OCI-M2 (cell line): ENCODE measurements at regions not wholly inside any gene's neighbourhood (a gene's known extent, or its start where the extent isn't known, plus 50 kb on each side); places are given as distances from the start of the nearest gene placed in this dataset.
"Not testable (repeated sequence)": the region's sequence is repeated elsewhere in the genome, so short reads cannot be mapped to it uniquely, and the experiment has no call there.

ENCODE experiments used
- DNase-seq: peaks from one replicate; lab custom pipeline; 2025; ENCODE audit not compliant: unreplicated experiment; lab: John Stamatoyannopoulos, UW

DNA sequence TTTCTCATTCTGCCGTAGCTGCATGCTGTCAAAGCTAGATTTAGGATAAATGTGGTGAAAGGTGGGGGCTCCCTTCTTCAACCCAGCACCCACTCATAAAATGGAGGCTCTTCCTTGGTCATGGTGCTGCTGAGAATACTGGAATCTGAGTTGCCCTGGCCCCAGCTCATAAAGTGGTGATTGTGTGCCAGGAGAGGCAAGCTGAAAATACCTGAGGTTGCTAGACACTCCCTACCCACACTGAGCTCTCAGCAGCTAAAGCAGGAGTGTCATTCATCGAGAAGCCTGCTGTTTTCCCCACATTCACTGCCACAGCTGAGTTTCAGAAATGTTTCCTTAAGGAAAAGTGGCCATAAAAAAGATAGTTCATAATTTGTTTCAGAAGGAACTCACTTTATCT, 297.1 kb upstream of the RBMS1 start:
- no peak for DNase-seq

GRCh38 chr2:160791884-160792283, 298.3 kb upstream of the RBMS1 start:
- no peak for DNase-seq

DNA sequence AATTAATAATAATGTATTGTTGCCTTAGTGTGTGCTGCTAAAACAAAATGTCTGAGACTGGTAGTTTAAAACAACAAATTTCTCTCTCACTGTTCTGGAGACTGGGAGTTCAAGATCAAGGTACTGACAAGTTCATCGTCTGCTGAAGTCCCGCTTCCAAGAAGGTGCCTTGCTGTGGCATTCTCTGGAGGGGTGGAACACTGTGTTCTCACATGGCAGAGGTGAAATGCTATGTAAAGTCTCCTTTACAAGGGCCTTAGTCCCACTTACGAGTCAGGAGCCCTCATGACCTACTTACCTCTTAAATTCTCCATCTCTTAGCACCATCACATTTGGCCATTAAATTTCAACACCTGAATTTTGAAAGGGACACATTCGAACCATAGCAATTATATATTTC, 299.2 kb upstream of the RBMS1 start:
- DNase-seq: no peak

- DNase-seq: no peak
Observed at GRCh38 chr2:160794926-160795325, 301.3 kb upstream of the RBMS1 start.

DNA sequence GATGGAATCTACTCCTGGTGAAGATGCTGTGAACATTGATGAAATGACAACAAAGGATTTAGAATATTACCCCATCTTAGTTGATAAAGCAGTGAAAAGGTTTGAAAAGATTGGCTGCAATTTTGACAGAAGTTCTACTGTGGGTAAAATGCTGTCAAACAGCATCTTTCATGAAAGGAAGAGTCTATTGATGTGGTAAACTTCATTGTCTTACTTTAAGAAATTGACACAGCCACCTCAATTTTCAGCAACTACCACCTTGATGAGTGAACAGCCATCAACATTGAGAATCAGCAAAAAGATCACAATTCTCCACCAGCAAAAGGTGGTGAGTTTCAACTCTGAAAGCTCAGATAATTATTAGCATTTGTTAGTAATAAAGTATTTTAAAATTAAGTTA, 310.3 kb upstream of the RBMS1 start:
- no peak for DNase-seq

GRCh38 chr2:160810406-160810805, 316.8 kb upstream of the RBMS1 start:
- no peak for DNase-seq

DNA sequence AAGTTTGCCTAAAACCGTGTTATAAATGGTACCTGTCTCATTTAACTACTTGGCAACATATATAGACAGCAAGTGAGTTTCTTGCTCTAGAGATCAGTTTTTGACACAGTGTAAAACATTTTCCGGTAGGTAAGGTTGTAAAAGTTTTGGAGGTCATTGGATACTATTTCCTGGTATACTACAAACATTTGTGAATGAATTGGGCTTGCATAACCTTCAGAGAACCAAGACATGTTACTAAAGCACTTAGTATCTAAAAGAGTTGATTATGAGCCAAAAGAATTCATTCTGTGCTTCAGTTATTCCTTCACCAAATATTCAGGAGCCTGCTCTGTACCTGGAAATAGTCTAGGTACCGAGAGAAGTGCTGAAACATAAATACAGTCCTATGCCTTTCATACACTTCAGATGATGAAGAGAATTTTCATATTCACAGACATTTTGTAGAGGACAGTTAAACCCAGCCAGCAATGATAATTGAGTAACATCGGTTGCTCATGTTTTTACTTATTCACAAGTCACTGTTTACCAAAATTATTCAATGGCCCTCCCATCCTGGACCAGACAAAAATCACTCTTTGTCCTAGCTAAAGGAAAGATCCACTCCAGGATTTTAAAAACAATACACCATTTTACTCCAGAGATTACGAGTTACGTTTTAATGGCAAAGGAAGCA, 319.4 kb upstream of the RBMS1 start:
- no peak for DNase-seq

DNA sequence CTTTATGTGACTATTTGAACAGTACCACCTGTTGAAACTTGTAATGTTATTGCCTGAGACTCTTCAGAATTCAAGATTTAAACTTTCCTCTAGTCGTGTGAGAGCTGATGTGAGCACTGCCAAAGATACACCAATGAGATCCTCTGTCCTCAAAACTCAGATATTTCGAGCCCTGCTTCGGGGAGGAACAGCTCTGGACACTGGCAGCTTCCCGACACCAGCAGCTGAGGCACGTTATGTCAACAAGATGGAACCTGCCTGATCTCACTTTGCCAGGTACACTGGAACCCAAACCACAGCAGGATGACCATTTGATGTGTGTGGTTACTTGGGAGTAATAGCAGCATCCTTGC, 319.9 kb upstream of the RBMS1 start:
- DNase-seq: no peak

DNA sequence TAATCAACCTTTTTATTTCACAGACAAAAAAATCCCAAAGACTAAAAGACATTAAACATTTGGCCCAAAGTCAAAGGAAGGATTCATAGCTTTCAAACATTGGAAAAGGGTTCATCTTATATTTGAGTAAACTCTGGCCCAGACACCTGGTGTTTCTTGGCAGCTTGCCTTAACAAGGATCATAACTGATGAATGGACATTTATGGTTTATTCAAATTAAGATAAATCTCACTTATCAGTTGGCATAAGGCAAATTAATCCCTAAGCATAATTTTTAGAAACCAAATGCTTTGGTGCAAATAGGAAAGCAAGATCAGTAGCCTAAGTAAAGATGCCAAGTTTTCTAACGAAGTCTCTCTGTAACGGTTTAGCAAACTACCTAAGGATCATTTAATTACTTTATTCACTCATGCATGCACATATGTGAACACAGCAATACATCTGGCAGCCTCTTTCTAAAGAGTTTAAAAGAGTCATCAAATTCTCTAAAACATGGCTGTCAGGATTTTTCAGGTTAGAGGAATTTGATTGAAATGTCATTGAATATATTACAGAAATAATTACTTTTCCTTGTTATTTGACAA, 323.4 kb upstream of the RBMS1 start:
- no peak for DNase-seq

GRCh38 chr2:160820691-160821090, 327.1 kb upstream of the RBMS1 start:
- no peak for DNase-seq

DNA sequence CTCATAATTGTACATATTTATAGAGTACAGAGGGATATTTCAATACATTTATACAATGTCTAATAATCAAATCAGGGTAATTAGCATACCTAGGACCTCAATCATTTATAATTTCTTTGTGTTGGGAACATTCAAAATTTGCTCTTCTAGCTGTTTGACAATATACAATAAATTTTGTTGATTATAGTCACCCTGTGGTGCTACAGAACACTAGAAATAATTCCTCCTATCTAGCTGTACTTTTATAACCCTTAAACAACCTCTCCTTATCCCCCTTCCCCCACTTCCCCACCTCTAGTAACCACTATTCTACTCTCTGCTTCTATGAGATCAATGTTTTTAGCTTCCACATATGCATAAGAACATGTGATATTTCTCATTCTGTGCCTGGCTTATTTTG, 328.4 kb upstream of the RBMS1 start:
- no peak for DNase-seq

GRCh38 chr2:160825433-160825832, 331.8 kb upstream of the RBMS1 start:
- DNase-seq: no peak

- DNase-seq: no peak
Observed at GRCh38 chr2:160826496-160826895, 332.9 kb upstream of the RBMS1 start.

DNA sequence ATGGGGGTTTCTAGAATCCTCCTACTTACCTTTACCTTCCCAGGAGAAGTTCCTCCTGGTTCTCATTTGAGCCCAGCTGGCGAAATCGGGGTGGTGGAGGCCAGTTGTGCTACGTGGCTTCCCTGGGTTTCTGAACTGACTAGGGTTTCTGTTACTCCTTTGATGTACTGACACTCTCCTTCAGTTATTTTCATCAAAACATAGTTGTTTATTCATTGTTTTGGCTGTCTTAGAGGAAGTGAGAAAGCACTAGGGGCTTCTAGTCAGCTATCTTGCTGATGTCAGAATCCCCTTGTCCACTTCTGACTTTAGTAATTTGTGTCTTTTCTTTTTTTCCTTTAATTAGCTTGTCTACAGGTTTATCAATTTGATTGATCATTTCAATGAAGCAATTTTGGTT, 332.2 kb upstream of the TANK start:
- DNase-seq: no peak

- not testable (repeated sequence) for DNase-seq
Observed at GRCh38 chr2:160832381-160832780, 327.8 kb upstream of the TANK start.

DNA sequence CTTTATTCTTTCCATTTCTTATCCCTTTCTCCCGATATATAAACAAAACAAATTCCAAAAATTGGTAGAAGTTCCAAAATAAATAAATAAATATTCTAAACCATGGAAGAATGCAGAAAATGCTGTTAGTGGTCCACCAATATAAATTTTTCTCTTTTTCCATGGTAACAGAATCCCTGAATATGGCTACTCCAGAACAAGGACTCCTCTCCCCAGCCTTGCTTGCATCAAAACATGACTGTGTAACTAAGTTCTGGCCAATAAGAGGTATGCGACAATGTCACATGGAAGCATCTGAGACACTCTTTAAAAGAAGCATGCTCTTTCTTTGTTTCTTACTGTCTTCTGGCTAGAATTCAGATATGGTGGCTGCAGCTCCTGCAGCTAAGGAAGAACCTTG, 325.1 kb upstream of the TANK start:
- no peak for DNase-seq

GRCh38 chr2:160836755-160837154, 323.5 kb upstream of the TANK start:
- DNase-seq: no peak

GRCh38 chr2:160837416-160837815, 322.8 kb upstream of the TANK start:
- DNase-seq: no peak

DNA sequence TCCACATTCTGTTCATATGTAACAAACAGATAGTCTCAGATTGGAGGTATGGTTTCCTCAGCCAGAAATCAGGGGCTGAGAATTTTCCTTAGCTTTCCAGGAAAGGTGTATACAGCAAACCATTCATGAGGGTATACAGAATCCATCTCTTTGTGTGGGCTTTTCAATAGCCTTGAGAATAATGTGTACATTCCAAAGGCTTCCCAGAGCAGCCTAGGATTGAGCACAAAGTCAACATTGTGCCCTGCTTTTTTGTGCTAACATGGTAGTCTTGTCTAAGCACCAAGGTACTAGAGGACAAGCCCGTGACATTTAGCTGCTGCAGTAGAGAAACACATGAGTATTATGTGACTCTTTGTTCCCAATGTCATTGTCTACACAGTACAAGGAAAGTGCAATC, 322.1 kb upstream of the TANK start:
- no peak for DNase-seq

GRCh38 chr2:160838691-160839090, 321.5 kb upstream of the TANK start:
- DNase-seq: no peak

DNA sequence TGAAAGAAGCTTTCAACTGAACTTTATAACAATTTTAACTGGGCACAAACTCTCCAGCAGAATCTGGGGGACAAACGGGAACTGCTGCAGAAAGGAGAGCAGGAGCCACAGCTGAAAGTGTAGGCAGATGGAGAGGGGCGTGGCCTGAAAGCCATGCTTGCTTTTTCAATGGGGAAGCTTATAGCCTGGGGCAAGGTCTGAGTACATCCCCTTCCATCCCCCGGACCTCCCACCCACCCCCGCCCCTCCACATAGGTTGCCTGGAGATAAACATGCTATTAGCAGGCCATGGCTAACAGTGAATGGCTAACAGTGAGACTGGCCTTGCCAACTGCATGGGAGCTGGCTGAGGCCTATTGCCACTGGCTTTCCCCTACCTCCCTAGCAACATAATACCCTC, 317.9 kb upstream of the TANK start:
- no peak for DNase-seq

- no peak for DNase-seq
Observed at GRCh38 chr2:160859096-160859495, 301.1 kb upstream of the TANK start.

- no peak for DNase-seq
Observed at GRCh38 chr2:160862226-160862625, 298.0 kb upstream of the TANK start.
